Natural killer cell treated with Interleukin-12 subunit alpha and Interleukin-12 subunit beta and Interleukin-15 and Interleukin-18, amount 100 ng/mL, for 72 hours (primary cell): ENCODE measurements at regions not wholly inside any gene's neighbourhood (a gene's known extent, or its start where the extent isn't known, plus 50 kb on each side); places are given as distances from the start of the nearest gene placed in this dataset.

Source experiments
- ATAC-seq, 2 donors: fragments of 150-1000 bp; cut with Tn5 transposase in 1 of 2; sonication (Bioruptor Pico), chemical (Tn5 transposase) in 1 of 2; 2 replicates each; pipeline ENCODE4 v1.10.0; 2021
- DNase-seq: peaks from one replicate; pipeline ENCODE4 v3.0.0; 2022; ENCODE audit warnings: low spot score
- H3K27ac Mint-ChIP-seq, 2 donors: 1 replicate in 1 of 2; 2 replicates in 1 of 2; pipeline ENCODE4 v1.8.0; 2022; ENCODE audit warnings: mixed read lengths in 2 of 2, mild to moderate bottlenecking in 1 of 2, moderate library complexity in 1 of 2
- H3K27me3 Mint-ChIP-seq, 2 donors: 1 replicate in 1 of 2; 2 replicates in 1 of 2; pipeline ENCODE4 v1.8.0; 2022; ENCODE audit warnings: mixed read lengths in 2 of 2
- H3K36me3 Mint-ChIP-seq: one replicate; pipeline ENCODE4 v1.8.0; 2022; ENCODE audit warnings: mixed read lengths
- H3K4me1 Mint-ChIP-seq, 2 donors: 1 replicate in 1 of 2; 2 replicates in 1 of 2; pipeline ENCODE4 v1.8.0; 2022; ENCODE audit warnings: low read depth in 2 of 2, mixed read lengths in 2 of 2, mild to moderate bottlenecking in 1 of 2
- H3K4me3 Mint-ChIP-seq: one replicate; pipeline ENCODE4 v1.8.0; 2022; ENCODE audit warnings: mixed read lengths
- H3K9me3 Mint-ChIP-seq: 2 replicates; pipeline ENCODE4 v1.8.0; 2022; ENCODE audit warnings: mixed read lengths

- Mint-ChIP-seq H3K27me3 (no peaks in the 10 kb centered on the region), H3K9me3 (peaks cover 31% of the 10 kb centered on the region), H3K36me3 (no peaks in the 10 kb centered on the region), H3K27ac (no peak overlapping the region), H3K4me3 (no peak overlapping the region), H3K4me1 (no peaks in the 10 kb centered on the region)
- no peak for DNase-seq
- ATAC-seq: no peak
Measured at GRCh38 chr13:57784633-57785032, 153.1 kb downstream of the PCDH17 start.

DNA sequence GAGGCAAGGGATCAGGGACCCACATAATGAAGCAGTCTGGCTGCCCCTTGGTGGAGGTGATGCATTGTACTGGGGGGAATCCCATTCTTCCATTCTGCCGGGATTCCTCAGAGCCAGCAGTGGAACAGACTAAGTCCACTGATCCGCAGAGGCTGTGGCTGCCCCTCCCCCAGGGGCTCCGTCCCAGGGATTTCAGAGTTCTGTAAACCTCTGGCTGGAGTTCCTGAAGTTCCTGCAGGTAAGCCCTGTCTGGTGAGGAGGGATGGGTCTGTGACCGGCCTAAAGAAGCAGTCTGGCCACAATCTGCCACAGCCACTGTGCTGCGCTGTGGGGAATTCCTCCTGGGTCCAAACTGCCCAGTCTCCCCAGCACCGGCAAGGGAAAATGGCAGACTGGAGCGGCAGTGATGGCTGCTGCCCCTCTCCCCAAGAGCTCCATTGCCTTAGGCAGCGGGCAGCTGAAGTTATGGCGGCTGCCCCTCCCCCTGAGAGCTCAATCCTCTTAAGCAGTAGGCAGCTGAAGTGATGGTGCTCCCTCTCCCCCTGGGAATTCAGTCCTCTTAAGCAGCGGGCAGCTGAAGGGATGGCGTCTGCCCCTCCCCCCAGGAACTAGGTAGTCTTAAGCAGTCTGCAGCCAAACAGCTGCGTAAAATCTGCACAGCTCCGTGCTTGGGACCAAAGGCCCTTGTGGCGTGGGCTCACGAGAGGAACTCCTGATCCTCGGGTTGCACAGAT is 155.7 kb downstream of the PCDH17 start:
- ATAC-seq (no peak), DNase-seq (no peak)
- Mint-ChIP-seq H3K4me1 (no peaks in the 10 kb centered on the region), H3K27ac (no peak overlapping the region), H3K9me3 (peaks cover 34% of the 10 kb centered on the region), H3K27me3 (no peaks in the 10 kb centered on the region), H3K36me3 (no peaks in the 10 kb centered on the region), H3K4me3 (no peak overlapping the region)

- Mint-ChIP-seq H3K27me3 (no peaks in the 10 kb centered on the region), H3K4me3 (no peak overlapping the region), H3K4me1 (no peaks in the 10 kb centered on the region), H3K27ac (no peak overlapping the region), H3K36me3 (no peaks in the 10 kb centered on the region), H3K9me3 (peaks cover 6% of the 10 kb centered on the region)
- ATAC-seq: no peak
- DNase-seq: no peak
Measured at GRCh38 chr13:57799624-57800023, 168.1 kb downstream of the PCDH17 start.

DNA sequence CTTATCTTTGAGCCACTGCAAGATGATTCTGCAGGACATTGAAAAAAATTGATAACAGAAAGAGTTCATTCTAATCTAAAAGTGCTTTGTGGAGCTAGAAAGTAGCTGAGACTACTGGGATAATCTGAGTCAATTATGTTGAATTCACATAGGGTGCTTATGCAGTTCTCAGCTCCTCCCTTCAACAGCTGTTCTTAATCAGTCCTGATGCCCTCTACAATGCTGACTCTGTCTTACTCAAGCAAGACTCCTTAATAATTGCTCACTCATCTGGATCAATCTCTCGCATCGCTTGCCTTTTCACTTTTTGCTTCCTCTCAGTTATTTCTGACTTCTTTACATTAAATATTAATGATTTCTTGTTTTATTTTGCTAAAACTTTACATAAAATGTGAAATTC is 182.1 kb downstream of the PCDH17 start:
- peaks cover 6% of the 10 kb centered on the region for H3K36me3 Mint-ChIP-seq
- peaks cover 21% of the 10 kb centered on the region for H3K9me3 Mint-ChIP-seq
- H3K4me1 Mint-ChIP-seq: no peaks in the 10 kb centered on the region
- no peak for DNase-seq
- H3K27ac Mint-ChIP-seq: no peak overlapping the region
- no peaks in the 10 kb centered on the region for H3K27me3 Mint-ChIP-seq
- ATAC-seq: no peak
- no peak overlapping the region for H3K4me3 Mint-ChIP-seq

GRCh38 chr13:57815600-57815999 is 184.1 kb downstream of the PCDH17 start:
- H3K4me1 Mint-ChIP-seq: no peaks in the 10 kb centered on the region
- H3K36me3 Mint-ChIP-seq: peaks cover 6% of the 10 kb centered on the region
- no peaks in the 10 kb centered on the region for H3K27me3 Mint-ChIP-seq
- ATAC-seq (no peak), DNase-seq (no peak)
- H3K4me3 Mint-ChIP-seq: no peak overlapping the region
- H3K9me3 Mint-ChIP-seq: peaks cover 18% of the 10 kb centered on the region
- H3K27ac Mint-ChIP-seq: no peak overlapping the region

GRCh38 chr13:57820924-57821323 is 189.4 kb downstream of the PCDH17 start:
- DNase-seq (no peak), ATAC-seq (no peak)
- Mint-ChIP-seq H3K9me3 (peaks cover 15% of the 10 kb centered on the region), H3K27ac (no peak overlapping the region), H3K4me3 (no peak overlapping the region), H3K4me1 (no peaks in the 10 kb centered on the region), H3K36me3 (no peaks in the 10 kb centered on the region), H3K27me3 (no peaks in the 10 kb centered on the region)

GRCh38 chr13:57823704-57824103 is 192.2 kb downstream of the PCDH17 start:
- Mint-ChIP-seq H3K27me3 (no peaks in the 10 kb centered on the region), H3K27ac (no peak overlapping the region), H3K9me3 (peaks cover 21% of the 10 kb centered on the region), H3K4me3 (no peak overlapping the region), H3K36me3 (no peaks in the 10 kb centered on the region), H3K4me1 (no peaks in the 10 kb centered on the region)
- DNase-seq (no peak), ATAC-seq (no peak)

DNA sequence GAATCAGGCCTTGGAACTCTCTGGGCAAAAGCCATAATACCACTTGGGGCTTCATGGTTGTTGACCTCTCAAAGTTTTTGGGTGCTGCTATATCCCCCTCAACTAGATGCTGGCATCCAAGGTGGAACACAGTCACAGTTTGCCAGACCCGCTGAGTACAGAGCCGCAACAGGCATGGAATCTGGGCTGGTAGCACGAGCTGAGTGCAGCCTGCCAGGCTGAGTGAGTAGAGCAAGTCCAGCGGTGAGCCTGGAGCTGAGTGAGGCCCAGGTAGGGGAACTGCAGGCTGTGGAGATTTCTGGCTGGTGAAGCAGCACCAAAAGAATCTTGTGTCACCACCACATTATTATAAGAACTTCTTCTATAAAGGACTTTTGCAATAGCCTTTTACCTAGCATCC is 192.6 kb downstream of the PCDH17 start:
- Mint-ChIP-seq H3K27me3 (no peaks in the 10 kb centered on the region), H3K4me1 (no peaks in the 10 kb centered on the region), H3K27ac (no peak overlapping the region), H3K36me3 (no peaks in the 10 kb centered on the region), H3K4me3 (no peak overlapping the region), H3K9me3 (peaks cover 23% of the 10 kb centered on the region)
- no peak for ATAC-seq
- DNase-seq: no peak

DNA sequence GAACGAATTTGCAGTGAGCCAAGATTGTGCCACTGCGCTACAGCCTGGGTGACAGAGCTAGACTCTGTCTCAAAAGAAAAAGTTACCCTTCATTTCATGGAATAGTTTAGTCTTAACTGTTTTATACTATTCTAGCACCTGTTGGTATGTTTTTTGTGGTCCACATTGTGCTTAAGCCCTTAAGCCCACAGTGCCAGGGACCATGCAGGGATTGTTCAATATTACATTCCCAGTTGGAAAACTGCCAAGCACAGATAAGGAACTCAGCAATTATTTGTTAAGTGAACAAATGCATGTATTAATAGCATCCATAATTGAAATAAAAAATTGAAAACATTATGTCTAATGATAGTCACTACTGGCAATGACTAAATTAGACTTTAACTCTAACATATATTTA is 193.5 kb downstream of the PCDH17 start:
- no peaks in the 10 kb centered on the region for H3K36me3 Mint-ChIP-seq
- no peak overlapping the region for H3K4me3 Mint-ChIP-seq
- no peaks in the 10 kb centered on the region for H3K27me3 Mint-ChIP-seq
- no peak overlapping the region for H3K27ac Mint-ChIP-seq
- H3K4me1 Mint-ChIP-seq: no peaks in the 10 kb centered on the region
- DNase-seq: no peak
- H3K9me3 Mint-ChIP-seq: peaks cover 23% of the 10 kb centered on the region
- ATAC-seq: no peak

- Mint-ChIP-seq H3K4me1 (no peaks in the 10 kb centered on the region), H3K27me3 (no peaks in the 10 kb centered on the region), H3K27ac (no peak overlapping the region), H3K9me3 (peaks cover 21% of the 10 kb centered on the region), H3K36me3 (no peaks in the 10 kb centered on the region), H3K4me3 (no peak overlapping the region)
- DNase-seq (no peak), ATAC-seq (no peak)
Measured at GRCh38 chr13:57829496-57829895, 198.0 kb downstream of the PCDH17 start.

GRCh38 chr13:57832187-57832586 is 200.6 kb downstream of the PCDH17 start:
- Mint-ChIP-seq H3K4me1 (no peaks in the 10 kb centered on the region), H3K4me3 (no peak overlapping the region), H3K9me3 (peaks cover 30% of the 10 kb centered on the region), H3K27me3 (no peaks in the 10 kb centered on the region), H3K27ac (no peak overlapping the region), H3K36me3 (no peaks in the 10 kb centered on the region)
- no peak for ATAC-seq
- DNase-seq: no peak

GRCh38 chr13:57837801-57838200 is 206.3 kb downstream of the PCDH17 start:
- ATAC-seq (no peak), DNase-seq (no peak)
- Mint-ChIP-seq H3K27ac (no peak overlapping the region), H3K9me3 (peaks cover 26% of the 10 kb centered on the region), H3K27me3 (no peaks in the 10 kb centered on the region), H3K36me3 (no peaks in the 10 kb centered on the region), H3K4me3 (no peak overlapping the region), H3K4me1 (no peaks in the 10 kb centered on the region)

DNA sequence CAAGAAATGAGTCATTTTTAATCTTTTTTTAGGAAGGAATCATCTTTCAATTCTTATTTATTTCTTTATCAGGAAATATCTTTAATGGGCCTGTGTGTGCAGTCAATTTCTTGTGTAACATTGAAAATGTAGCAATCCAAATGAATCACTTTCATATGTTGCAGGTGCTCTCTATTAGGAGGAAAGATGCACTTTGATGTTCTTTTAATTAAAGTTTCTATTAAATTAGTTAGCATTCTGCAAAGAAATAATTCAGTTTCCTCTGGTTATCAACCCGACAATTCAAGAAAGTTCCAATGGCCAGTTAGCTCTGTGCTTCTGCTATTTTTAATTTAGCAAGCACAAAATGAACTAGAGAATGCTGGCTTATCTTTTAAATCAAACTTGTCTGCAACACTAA is 212.0 kb downstream of the PCDH17 start:
- no peak for DNase-seq
- H3K9me3 Mint-ChIP-seq: peaks cover 14% of the 10 kb centered on the region
- H3K4me3 Mint-ChIP-seq: no peak overlapping the region
- H3K27ac Mint-ChIP-seq: no peak overlapping the region
- no peaks in the 10 kb centered on the region for H3K4me1 Mint-ChIP-seq
- H3K36me3 Mint-ChIP-seq: peaks cover 8% of the 10 kb centered on the region
- no peak for ATAC-seq
- H3K27me3 Mint-ChIP-seq: no peaks in the 10 kb centered on the region

GRCh38 chr13:57846600-57847173 is 215.1 kb downstream of the PCDH17 start:
- Mint-ChIP-seq H3K36me3 (peaks cover 8% of the 10 kb centered on the region), H3K4me3 (no peak overlapping the region), H3K4me1 (no peaks in the 10 kb centered on the region), H3K27me3 (no peaks in the 10 kb centered on the region), H3K27ac (no peak overlapping the region), H3K9me3 (peaks cover 14% of the 10 kb centered on the region)
- ATAC-seq (no peak), DNase-seq (no peak)

GRCh38 chr13:57857945-57858344 is 226.4 kb downstream of the PCDH17 start:
- Mint-ChIP-seq H3K9me3 (peaks cover 10% of the 10 kb centered on the region), H3K27me3 (no peaks in the 10 kb centered on the region), H3K4me3 (no peak overlapping the region)

More at GRCh38 chr13:57857945-57858344, 226.4 kb downstream of the PCDH17 start:
- Mint-ChIP-seq H3K4me1 (no peaks in the 10 kb centered on the region), H3K27ac (no peak overlapping the region), H3K36me3 (no peaks in the 10 kb centered on the region)
- ATAC-seq: no peak
- no peak for DNase-seq
